ENCODE measurements at regions not wholly inside any gene's neighbourhood (a gene's known extent, or its start where the extent isn't known, plus 50 kb on each side); places are given as distances from the start of the nearest gene placed in this dataset.

DNA sequence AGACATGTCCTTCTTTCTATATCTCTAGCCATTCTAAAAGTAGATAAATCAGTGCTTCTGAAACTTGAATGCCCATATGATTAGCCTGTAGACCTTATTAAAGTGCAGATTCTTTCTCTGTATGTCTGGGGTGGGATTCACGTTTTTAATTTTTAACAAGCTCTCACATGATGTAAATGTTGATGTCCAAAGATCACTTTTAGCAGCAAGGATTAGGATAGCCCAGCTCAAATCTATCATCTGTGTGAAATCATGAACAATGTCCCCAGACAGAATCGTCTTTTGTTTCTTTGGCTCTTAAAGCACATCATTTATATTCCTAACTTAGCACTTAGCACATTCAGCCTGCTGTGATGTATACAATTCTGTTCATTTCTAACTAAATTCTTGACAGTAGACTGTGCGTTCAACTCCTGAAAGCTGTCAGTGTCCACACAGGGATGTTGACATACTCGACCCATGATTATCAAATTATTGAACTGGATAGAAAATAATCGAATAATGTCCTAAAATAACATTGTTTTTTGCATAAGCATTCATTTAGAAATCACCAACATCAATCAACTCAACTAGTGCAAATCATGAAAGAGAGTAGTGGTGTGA lies 102.1 kb upstream of the MLIP start:
- H3K36me3 ChIP-seq (ENCODE audit: low read depth) = no peaks in the 10 kb centered on the region
- BruUV-seq (replicated peaks) = no TSS peak
- no peak overlapping the region for H3K27ac ChIP-seq
- CTCF ChIA-PET = no interaction called here
- no peak for DNase-seq
- no peaks in the 10 kb centered on the region for H4K20me1 ChIP-seq (ENCODE audit: insufficient read depth)
- intact Hi-C loops (cut with micrococcal nuclease; ENCODE audit: unreplicated experiment) = no loop called here
- no peak overlapping the region for H3K4me2 ChIP-seq
- H3F3A ChIP-seq (ENCODE audit: insufficient read depth, low read depth) = no peaks in the 10 kb centered on the region
- H3K79me2 ChIP-seq (ENCODE audit: low read depth) = no peaks in the 10 kb centered on the region
- no peaks in the 10 kb centered on the region for H3K9me3 ChIP-seq (ENCODE audit: insufficient read depth, low read depth)
- H3K27me3 ChIP-seq (ENCODE audit: insufficient read depth, low read depth) = no peaks in the 10 kb centered on the region
- POLR2A ChIA-PET (ENCODE audit: unreplicated experiment) = no interaction called here
- H3K9me2 ChIP-seq (ENCODE audit: insufficient read depth) = no peaks in the 10 kb centered on the region
- H3K4me3 ChIP-seq = no peak overlapping the region
- no peak overlapping the region for H2AFZ ChIP-seq
- TF ChIP-seq CTCF (conservative IDR thresholded peaks at IDR 0.05) = no peak
- peaks cover 12% of the 10 kb centered on the region for H3K4me1 ChIP-seq (replicated peaks; ENCODE audit: insufficient read depth)

- H3K9me2 ChIP-seq (ENCODE audit: insufficient read depth) = no peaks in the 10 kb centered on the region
- no peak for TF ChIP-seq EZH2 (IDR thresholded peaks at IDR 0.05; ENCODE audit: low read depth)
- H3K9me3 ChIP-seq (ENCODE audit: insufficient read depth, low read depth) = no peaks in the 10 kb centered on the region
- H3K4me1 ChIP-seq (replicated peaks; ENCODE audit: insufficient read depth) = peaks cover 12% of the 10 kb centered on the region
- peak overlapping the region; percentile 62 for H3K4me2 ChIP-seq
- H3K36me3 ChIP-seq (ENCODE audit: low read depth) = no peaks in the 10 kb centered on the region
- 0 out of 2 replicates have a peak overlapping the region, but pooled peaks have one; percentile 61 for H2AFZ ChIP-seq
- H3K79me2 ChIP-seq (ENCODE audit: low read depth) = no peaks in the 10 kb centered on the region
- ChIA-PET CTCF (no interaction called here), POLR2A (ENCODE audit: unreplicated experiment) (no interaction called here)
- BruUV-seq (replicated peaks) = no TSS peak
- H3K4me3 ChIP-seq = peak overlapping the region; percentile 7; the same call in 1 of the 2 replicates
- H3F3A ChIP-seq (ENCODE audit: insufficient read depth, low read depth) = no peaks in the 10 kb centered on the region
- H4K20me1 ChIP-seq (ENCODE audit: insufficient read depth) = no peaks in the 10 kb centered on the region
- intact Hi-C loops (cut with micrococcal nuclease; ENCODE audit: unreplicated experiment) = no loop called here
- H3K27me3 ChIP-seq (ENCODE audit: insufficient read depth, low read depth) = no peaks in the 10 kb centered on the region
- DNase-seq = no peak
- no peak overlapping the region for H3K27ac ChIP-seq
These were observed 100.6 kb upstream of the MLIP start for GRCh38 chr6:54010340-54011276.

GRCh38 chr6:54011277-54011648 lies 100.0 kb upstream of the MLIP start:
- Histone ChIP-seq H3K9me2 (ENCODE audit: insufficient read depth) (no peaks in the 10 kb centered on the region), H3K4me2 (peak overlapping the region; percentile 62), H3K36me3 (ENCODE audit: low read depth) (no peaks in the 10 kb centered on the region), H3K4me1 (replicated peaks; ENCODE audit: insufficient read depth) (peaks cover 12% of the 10 kb centered on the region), H4K20me1 (ENCODE audit: insufficient read depth) (no peaks in the 10 kb centered on the region), H3K4me3 (no peak overlapping the region), H3K79me2 (ENCODE audit: low read depth) (no peaks in the 10 kb centered on the region), H3K27ac (no peak overlapping the region), H3K9me3 (ENCODE audit: insufficient read depth, low read depth) (no peaks in the 10 kb centered on the region), H3K27me3 (ENCODE audit: insufficient read depth, low read depth) (no peaks in the 10 kb centered on the region), H2AFZ (0 out of 2 replicates have a peak overlapping the region, but pooled peaks have one; percentile 61), H3F3A (ENCODE audit: insufficient read depth, low read depth) (no peaks in the 10 kb centered on the region)
- ChIA-PET CTCF (no interaction called here), POLR2A (ENCODE audit: unreplicated experiment) (no interaction called here)
- TF ChIP-seq CTCF (conservative IDR thresholded peaks at IDR 0.05) (no peak), EZH2 (IDR thresholded peaks at IDR 0.05; ENCODE audit: low read depth) (no peak)
- no peak for DNase-seq
- BruUV-seq (replicated peaks) = no TSS peak
- intact Hi-C loops (cut with micrococcal nuclease; ENCODE audit: unreplicated experiment) = no loop called here
